ENCODE measurements at regions not wholly inside any gene's neighbourhood (a gene's known extent, or its start where the extent isn't known, plus 50 kb on each side); places are given as distances from the start of the nearest gene placed in this dataset.
A peak's percentile ranks its signal among the peaks of the same experiment; 100 is the strongest.
"Not testable (repeated sequence)": the region's sequence is repeated elsewhere in the genome, so short reads cannot be mapped to it uniquely, and the experiment has no call there.

GRCh38 chr1:184836141-184836540, 81.5 kb upstream of the EDEM3 start:
- H3K27ac ChIP-seq (replicated peaks in 1 of 4): peak overlapping the region in 3 of 4 donors; percentile 29 to 78 (median 72)
- TF ChIP-seq CTCF (IDR thresholded peaks at IDR 0.05) (no peak), POLR2AphosphoS5 (IDR thresholded peaks at IDR 0.05) (no peak), POLR2A (IDR thresholded peaks at IDR 0.05; ENCODE audit: low read depth) (no peak), EP300 (IDR thresholded peaks at IDR 0.05) (no peak)
- H3K27me3 ChIP-seq: no peaks in the 10 kb centered on the region
- no peaks in the 10 kb centered on the region for H3K9me3 ChIP-seq
- 79% methylated on average over 1 of the region's 1 CpG for WGBS
- H3K4me1 ChIP-seq: peaks cover 33 to 45% (median 41%) of the 10 kb centered on the region in 4 donors
- peaks cover 0 to 10% (median 6%) of the 10 kb centered on the region in 4 donors for H3K36me3 ChIP-seq
- no peak overlapping the region for H3K4me3 ChIP-seq
- intact Hi-C loops (cut with DNase I): no loop called here
- no peak for DNase-seq (ENCODE audit: extremely low spot score)

- H3K27ac ChIP-seq (replicated peaks in 1 of 4); H3K9me3 ChIP-seq; H3K27me3 ChIP-seq; DNase-seq (ENCODE audit: extremely low spot score); H3K4me3 ChIP-seq; intact Hi-C loops (cut with DNase I): not testable (repeated sequence)
- peaks cover 31 to 35% (median 33%) of the 10 kb centered on the region in 4 donors for H3K4me1 ChIP-seq
- H3K36me3 ChIP-seq: peaks cover 12 to 28% (median 14%) of the 10 kb centered on the region in 4 donors
Observed at GRCh38 chr1:184833994-184834393, 79.3 kb upstream of the EDEM3 start.

GRCh38 chr1:184832517-184832916, 77.9 kb upstream of the EDEM3 start:
- WGBS: 98% methylated on average over 3 of the region's 3 CpGs
- TF ChIP-seq POLR2A (IDR thresholded peaks at IDR 0.05; ENCODE audit: low read depth): no peak
- no peak for TF ChIP-seq CTCF (IDR thresholded peaks at IDR 0.05)
- no peak for TF ChIP-seq POLR2AphosphoS5 (IDR thresholded peaks at IDR 0.05)
- no peak for TF ChIP-seq EP300 (IDR thresholded peaks at IDR 0.05)

GRCh38 chr1:184829496-184829895, 74.8 kb upstream of the EDEM3 start:
- peaks cover 12 to 28% (median 14%) of the 10 kb centered on the region in 4 donors for H3K36me3 ChIP-seq
- H3K27me3 ChIP-seq; H3K9me3 ChIP-seq; DNase-seq (ENCODE audit: extremely low spot score); intact Hi-C loops (cut with DNase I); H3K4me3 ChIP-seq: not testable (repeated sequence)
- H3K4me1 ChIP-seq: peaks cover 39 to 45% (median 43%) of the 10 kb centered on the region in 4 donors
- WGBS: 93% methylated on average over 6 of the region's 6 CpGs
- peak overlapping the region in 1 of 4 donors; percentile 18 for H3K27ac ChIP-seq (replicated peaks in 1 of 4)

More at GRCh38 chr1:184832517-184832916, 77.9 kb upstream of the EDEM3 start:
- peaks cover 12 to 28% (median 14%) of the 10 kb centered on the region in 4 donors for H3K36me3 ChIP-seq
- no peak overlapping the region for H3K4me3 ChIP-seq
- H3K9me3 ChIP-seq: no peaks in the 10 kb centered on the region
- no peak overlapping the region for H3K27ac ChIP-seq (replicated peaks in 1 of 4)
- intact Hi-C loops (cut with DNase I): no loop called here
- DNase-seq (ENCODE audit: extremely low spot score): no peak
- H3K27me3 ChIP-seq: no peaks in the 10 kb centered on the region
- peaks cover 29 to 35% (median 32%) of the 10 kb centered on the region in 4 donors for H3K4me1 ChIP-seq

DNA sequence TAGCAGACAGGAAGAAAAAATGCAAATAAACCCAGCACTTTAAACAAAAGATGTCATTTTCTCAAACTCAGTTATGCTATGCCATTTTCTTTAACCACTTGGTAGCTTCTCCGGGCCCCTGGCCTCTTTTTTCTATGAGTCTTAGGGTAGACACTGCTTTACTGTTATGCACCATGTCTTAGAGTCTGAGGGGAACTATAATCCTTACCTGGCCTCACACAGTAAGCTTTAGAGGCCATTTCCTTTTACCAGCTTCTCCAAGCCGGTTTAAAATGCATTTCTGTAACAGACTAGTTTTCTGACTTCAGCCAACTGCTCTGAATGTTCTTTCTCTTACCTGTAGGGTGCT, 73.7 kb upstream of the EDEM3 start:
- H3K27ac ChIP-seq (replicated peaks in 1 of 4): peak overlapping the region; percentile 75 to 84 (median 80)
- intact Hi-C loops (cut with DNase I): no loop called here
- TF ChIP-seq POLR2AphosphoS5 (IDR thresholded peaks at IDR 0.05): no peak
- TF ChIP-seq CTCF (IDR thresholded peaks at IDR 0.05): no peak
- no peak for TF ChIP-seq POLR2A (IDR thresholded peaks at IDR 0.05; ENCODE audit: low read depth)
- TF ChIP-seq EP300 (IDR thresholded peaks at IDR 0.05): no peak

More for the DNA sequence above, 73.7 kb upstream of the EDEM3 start:
- Histone ChIP-seq H3K9me3 (no peaks in the 10 kb centered on the region), H3K27me3 (no peaks in the 10 kb centered on the region), H3K36me3 (peaks cover 12 to 31% (median 19%) of the 10 kb centered on the region in 4 donors), H3K4me3 (no peak overlapping the region), H3K4me1 (peaks cover 46 to 56% (median 54%) of the 10 kb centered on the region in 4 donors)
- WGBS: 88% methylated on average over 2 of the region's 2 CpGs
- DNase-seq (ENCODE audit: extremely low spot score): no peak

All from esophagus muscularis mucosa (tissue), 4 donors.